ENCODE measurements at regions not wholly inside any gene's neighbourhood (a gene's known extent, or its start where the extent isn't known, plus 50 kb on each side); places are given as distances from the start of the nearest gene placed in this dataset.

- TF ChIP-seq CHD7 (IDR thresholded peaks at IDR 0.05; ENCODE audit: insufficient replicate concordance, low read length), result no peak
Observed at GRCh38 chr2:65856928-65857327, 424.5 kb upstream of the SPRED2 start (continued).
